Keratinocyte (primary cell): ENCODE measurements at regions not wholly inside any gene's neighbourhood (a gene's known extent, or its start where the extent isn't known, plus 50 kb on each side); places are given as distances from the start of the nearest gene placed in this dataset.

ENCODE experiments used
- EZH2 ChIP-seq: IDR thresholded peaks from one replicate; pipeline ENCODE4 v1.6.1; 2012; ENCODE audit warnings: inconsistent platforms, mild to moderate bottlenecking, low read length, moderate library complexity
- TF ChIP-seq, protein P1 (sequence below), 3 experiments: IDR thresholded peaks in 1 of 3; conservative IDR thresholded peaks in 1 of 3; optimal IDR thresholded peaks in 1 of 3; 2 replicates in 2 of 3; 3 replicates in 1 of 3; pipeline versions ENCODE3 to v1.5.1; 2011; ENCODE audit warnings: low read length in 3 of 3, mild to moderate bottlenecking in 3 of 3, moderate library complexity in 2 of 3, control low read depth in 1 of 3, inconsistent platforms in 1 of 3; ENCODE audit not compliant: insufficient read depth in 2 of 3; ENCODE audit errors: extremely low read depth in 1 of 3

DNA sequence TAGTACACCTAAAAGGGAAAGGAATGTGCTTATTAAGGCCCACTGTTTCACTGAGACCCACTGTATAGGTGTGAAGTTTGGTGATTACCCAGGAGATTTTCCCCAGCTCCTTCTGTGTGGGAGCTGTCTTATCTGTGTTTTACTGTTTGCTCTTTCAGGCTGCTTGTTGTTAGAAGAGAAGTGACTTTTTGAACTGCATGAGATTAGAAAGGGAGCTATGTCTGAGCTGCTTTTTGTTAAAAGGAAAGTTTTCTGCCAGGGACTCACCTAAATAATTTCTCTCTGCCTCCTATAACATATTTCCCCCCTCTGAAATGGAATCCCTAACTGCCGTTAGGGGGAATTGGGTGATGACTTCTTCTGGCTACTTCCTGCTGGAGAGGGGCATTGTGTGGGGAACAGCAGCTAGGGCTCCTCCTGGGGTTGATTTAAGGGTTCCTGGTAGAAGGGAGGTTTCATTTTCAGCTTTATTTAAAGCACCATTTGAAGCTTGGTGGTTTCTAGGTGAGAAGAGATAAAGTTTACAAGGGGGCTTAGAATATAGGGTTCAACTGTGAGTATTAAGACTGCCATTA is 77.1 kb upstream of the ATP11B start:
- TF ChIP-seq, protein P1, sequence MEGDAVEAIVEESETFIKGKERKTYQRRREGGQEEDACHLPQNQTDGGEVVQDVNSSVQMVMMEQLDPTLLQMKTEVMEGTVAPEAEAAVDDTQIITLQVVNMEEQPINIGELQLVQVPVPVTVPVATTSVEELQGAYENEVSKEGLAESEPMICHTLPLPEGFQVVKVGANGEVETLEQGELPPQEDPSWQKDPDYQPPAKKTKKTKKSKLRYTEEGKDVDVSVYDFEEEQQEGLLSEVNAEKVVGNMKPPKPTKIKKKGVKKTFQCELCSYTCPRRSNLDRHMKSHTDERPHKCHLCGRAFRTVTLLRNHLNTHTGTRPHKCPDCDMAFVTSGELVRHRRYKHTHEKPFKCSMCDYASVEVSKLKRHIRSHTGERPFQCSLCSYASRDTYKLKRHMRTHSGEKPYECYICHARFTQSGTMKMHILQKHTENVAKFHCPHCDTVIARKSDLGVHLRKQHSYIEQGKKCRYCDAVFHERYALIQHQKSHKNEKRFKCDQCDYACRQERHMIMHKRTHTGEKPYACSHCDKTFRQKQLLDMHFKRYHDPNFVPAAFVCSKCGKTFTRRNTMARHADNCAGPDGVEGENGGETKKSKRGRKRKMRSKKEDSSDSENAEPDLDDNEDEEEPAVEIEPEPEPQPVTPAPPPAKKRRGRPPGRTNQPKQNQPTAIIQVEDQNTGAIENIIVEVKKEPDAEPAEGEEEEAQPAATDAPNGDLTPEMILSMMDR (optimal IDR thresholded peaks at IDR 0.05 in 1 of 3, IDR thresholded peaks at IDR 0.05 in 1 of 3, conservative IDR thresholded peaks at IDR 0.05 in 1 of 3; ENCODE audit: extremely low read depth in 1 of 3, insufficient read depth in 2 of 3, low read length in 3 of 3): no peak
- TF ChIP-seq EZH2: no peak
